SU-DHL-6 (cell line): ENCODE measurements at regions not wholly inside any gene's neighbourhood (a gene's known extent, or its start where the extent isn't known, plus 50 kb on each side); places are given as distances from the start of the nearest gene placed in this dataset.

ENCODE experiments used
- H2AFZ ChIP-seq: fragments of 200-600 bp; sonication (generic); 2 replicates; pipeline ENCODE4 v1.6.1; 2014; ENCODE audit warnings: low read depth, mild to moderate bottlenecking, moderate library complexity, mixed read lengths, antibody characterized with exemption, low read length; ENCODE audit not compliant: severe bottlenecking
- H3F3A ChIP-seq: fragments of 200-600 bp; shearing (Covaris generic); 2 replicates; pipeline ENCODE4 v1.6.0; 2016; ENCODE audit warnings: antibody characterized with exemption, mild to moderate bottlenecking; ENCODE audit not compliant: insufficient read depth
- H3K27ac ChIP-seq: fragments of 200-600 bp; sonication (generic); 2 replicates; pipeline ENCODE4 v1.5.1; 2016; ENCODE audit warnings: low read depth, mild to moderate bottlenecking, low read length, moderate library complexity, mixed read lengths
- H3K27me3 ChIP-seq: fragments of 200-600 bp; sonication (generic), shearing (Covaris generic); 2 replicates; pipeline ENCODE4 v1.6.0; 2014; ENCODE audit warnings: mild to moderate bottlenecking, low read length
- H3K36me3 ChIP-seq: fragments of 200-600 bp; sonication (generic); 2 replicates; pipeline ENCODE4 v1.6.1; 2014; ENCODE audit warnings: mild to moderate bottlenecking, low read length, mixed read lengths
- H3K4me2 ChIP-seq: fragments of 300-600, 200-600 bp; shearing (Covaris generic), sonication (generic); 2 replicates; pipeline ENCODE4 v1.6.0; 2014; ENCODE audit warnings: low read length, low read depth, mild to moderate bottlenecking; ENCODE audit not compliant: poor library complexity, severe bottlenecking
- H3K4me3 ChIP-seq: fragments of 200-600 bp; sonication (generic); 2 replicates; pipeline ENCODE4 v1.5.1; 2014; ENCODE audit warnings: antibody characterized with exemption, low read length, mild to moderate bottlenecking, mixed read lengths; ENCODE audit not compliant: insufficient read depth, poor library complexity, severe bottlenecking
- H3K79me2 ChIP-seq: fragments of 200-600 bp; sonication (generic); 2 replicates; pipeline ENCODE4 v1.6.1; 2014; ENCODE audit warnings: mild to moderate bottlenecking, low read length, moderate library complexity; ENCODE audit not compliant: insufficient read depth
- H3K9ac ChIP-seq: fragments of 200-600 bp; sonication (generic); 2 replicates; pipeline ENCODE4 v1.7.0; 2014; ENCODE audit warnings: mild to moderate bottlenecking, low read length
- H3K9me2 ChIP-seq: fragments of 200-600 bp; sonication (generic); replicated peaks from 2 replicates; pipeline ENCODE4 v1.6.1; 2014; ENCODE audit warnings: low read length; ENCODE audit not compliant: insufficient read depth
- H3K9me3 ChIP-seq: fragments of 200-600 bp; sonication (generic); 2 replicates; pipeline ENCODE4 v1.6.1; 2014; ENCODE audit warnings: low read length, mixed read lengths; ENCODE audit not compliant: insufficient read depth
- H4K20me1 ChIP-seq: fragments of 200-600 bp; sonication (generic); 2 replicates; pipeline ENCODE4 v1.6.1; 2014; ENCODE audit warnings: low read depth, mild to moderate bottlenecking, antibody characterized with exemption, low read length, moderate library complexity, mixed read lengths
- EZH2phosphoT487 ChIP-seq: fragments of 200-600 bp; sonication (generic), shearing (Covaris generic); conservative IDR thresholded peaks from 2 replicates; pipeline ENCODE4 v1.6.1; 2018; ENCODE audit warnings: mild to moderate bottlenecking, antibody characterized with exemption, low read length, moderate library complexity, mixed read lengths
- TF ChIP-seq, protein P1 (sequence below): fragments of 200-600 bp; sonication (generic); IDR thresholded peaks from one replicate; pipeline ENCODE4 v1.5.1; 2017; ENCODE audit warnings: antibody characterized with exemption, mild to moderate bottlenecking, low read length, moderate library complexity; ENCODE audit not compliant: insufficient read depth, poor library complexity, severe bottlenecking

DNA sequence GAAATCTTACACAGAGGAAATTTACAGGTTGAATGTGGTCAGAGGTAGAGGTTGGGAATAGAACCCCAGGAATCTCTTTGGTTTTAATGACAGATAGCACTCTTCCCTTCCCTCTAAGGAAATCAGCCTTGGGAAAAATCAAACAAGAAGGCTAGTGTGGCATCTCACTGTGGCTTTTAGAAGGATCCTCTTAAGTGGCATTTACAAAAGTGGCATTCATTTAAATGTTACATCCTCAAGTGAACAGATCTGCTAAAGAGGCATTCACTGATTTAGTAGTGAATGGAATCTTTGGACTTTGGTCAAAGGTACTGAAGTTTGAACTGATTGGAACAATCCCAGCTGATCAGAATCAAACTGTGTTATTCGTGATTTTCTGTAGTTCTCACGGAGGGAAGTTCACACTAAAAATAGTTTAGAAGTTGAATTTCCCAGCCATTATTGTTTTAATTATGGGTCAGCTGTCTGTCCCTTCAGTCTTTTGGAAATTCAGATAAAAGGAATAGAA, 136.5 kb upstream of the FN1 start:
- H3K9me2 ChIP-seq, result no peaks in the 10 kb centered on the region

DNA sequence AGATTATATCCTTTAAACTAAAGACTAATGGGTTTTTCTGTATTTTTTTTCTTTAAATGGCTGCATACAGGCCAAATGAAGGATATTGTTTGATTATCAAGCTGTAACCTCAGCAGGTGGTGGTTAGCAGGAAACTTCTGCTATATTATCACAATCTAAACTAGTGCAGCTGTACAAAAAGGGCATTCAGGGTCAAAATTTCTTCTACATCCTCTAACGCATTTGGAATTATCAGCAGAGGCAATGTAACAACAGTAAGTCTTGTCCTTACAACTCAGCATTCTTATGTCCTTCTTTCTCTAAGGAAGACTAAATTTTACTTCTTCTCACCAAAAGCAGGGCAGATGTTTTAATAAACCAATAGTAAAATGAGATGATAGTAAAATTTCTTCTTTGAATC, 135.8 kb upstream of the FN1 start:
- TF ChIP-seq, protein P1, sequence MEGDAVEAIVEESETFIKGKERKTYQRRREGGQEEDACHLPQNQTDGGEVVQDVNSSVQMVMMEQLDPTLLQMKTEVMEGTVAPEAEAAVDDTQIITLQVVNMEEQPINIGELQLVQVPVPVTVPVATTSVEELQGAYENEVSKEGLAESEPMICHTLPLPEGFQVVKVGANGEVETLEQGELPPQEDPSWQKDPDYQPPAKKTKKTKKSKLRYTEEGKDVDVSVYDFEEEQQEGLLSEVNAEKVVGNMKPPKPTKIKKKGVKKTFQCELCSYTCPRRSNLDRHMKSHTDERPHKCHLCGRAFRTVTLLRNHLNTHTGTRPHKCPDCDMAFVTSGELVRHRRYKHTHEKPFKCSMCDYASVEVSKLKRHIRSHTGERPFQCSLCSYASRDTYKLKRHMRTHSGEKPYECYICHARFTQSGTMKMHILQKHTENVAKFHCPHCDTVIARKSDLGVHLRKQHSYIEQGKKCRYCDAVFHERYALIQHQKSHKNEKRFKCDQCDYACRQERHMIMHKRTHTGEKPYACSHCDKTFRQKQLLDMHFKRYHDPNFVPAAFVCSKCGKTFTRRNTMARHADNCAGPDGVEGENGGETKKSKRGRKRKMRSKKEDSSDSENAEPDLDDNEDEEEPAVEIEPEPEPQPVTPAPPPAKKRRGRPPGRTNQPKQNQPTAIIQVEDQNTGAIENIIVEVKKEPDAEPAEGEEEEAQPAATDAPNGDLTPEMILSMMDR, result no peak
- TF ChIP-seq EZH2phosphoT487, result no peak
- no peaks in the 10 kb centered on the region for H3K9me2 ChIP-seq
- no peaks in the 10 kb centered on the region for H3K36me3 ChIP-seq
- no peak overlapping the region for H3K4me3 ChIP-seq
- H4K20me1 ChIP-seq, result no peaks in the 10 kb centered on the region
- no peaks in the 10 kb centered on the region for H3K9me3 ChIP-seq
- no peaks in the 10 kb centered on the region for H3K79me2 ChIP-seq
- no peaks in the 10 kb centered on the region for H3K27me3 ChIP-seq
- no peak overlapping the region for H3K4me2 ChIP-seq
- no peak overlapping the region for H3K27ac ChIP-seq
- H3K9ac ChIP-seq, result no peak overlapping the region
- H3F3A ChIP-seq, result no peaks in the 10 kb centered on the region
- no peak overlapping the region for H2AFZ ChIP-seq

More for the DNA sequence above, 136.5 kb upstream of the FN1 start:
- Histone ChIP-seq H3K9me3 (no peaks in the 10 kb centered on the region), H3K79me2 (no peaks in the 10 kb centered on the region), H3K4me3 (no peak overlapping the region), H3K4me2 (no peak overlapping the region), H2AFZ (no peak overlapping the region), H4K20me1 (no peaks in the 10 kb centered on the region), H3F3A (no peaks in the 10 kb centered on the region), H3K36me3 (no peaks in the 10 kb centered on the region), H3K27ac (no peak overlapping the region), H3K9ac (no peak overlapping the region), H3K27me3 (no peaks in the 10 kb centered on the region)
- TF ChIP-seq EZH2phosphoT487, result no peak
- TF ChIP-seq, protein P1, result no peak

GRCh38 chr2:215567504-215567903, 131.6 kb upstream of the FN1 start:
- no peak overlapping the region for H3K4me2 ChIP-seq
- no peak overlapping the region for H3K4me3 ChIP-seq
- H3K36me3 ChIP-seq, result no peaks in the 10 kb centered on the region
- no peaks in the 10 kb centered on the region for H4K20me1 ChIP-seq
- H3K27ac ChIP-seq, result no peak overlapping the region
- no peaks in the 10 kb centered on the region for H3K9me3 ChIP-seq
- H3F3A ChIP-seq, result no peaks in the 10 kb centered on the region
- H3K79me2 ChIP-seq, result no peaks in the 10 kb centered on the region
- no peak overlapping the region for H3K9ac ChIP-seq
- TF ChIP-seq, protein P1, result no peak
- TF ChIP-seq EZH2phosphoT487, result no peak
- H2AFZ ChIP-seq, result no peak overlapping the region
- no peaks in the 10 kb centered on the region for H3K27me3 ChIP-seq
- no peaks in the 10 kb centered on the region for H3K9me2 ChIP-seq
